ENCODE measurements at regions not wholly inside any gene's neighbourhood (a gene's known extent, or its start where the extent isn't known, plus 50 kb on each side); places are given as distances from the start of the nearest gene placed in this dataset.

- no peak for TF ChIP-seq CTCF (IDR thresholded peaks at IDR 0.05; ENCODE audit: low read depth, low read length, missing control alignments)
- in situ Hi-C loops (cut with HindIII; ENCODE audit: low sequenced_read_pairs): no loop called here
- H3K4me3 ChIP-seq (ENCODE audit: low read depth, low read length): no peak overlapping the region
- DNase-seq (ENCODE audit: low read depth): no peak
Observed at GRCh38 chr13:78709028-78709427, 50.1 kb upstream of the OBI1 start.
